Activated CD8-positive, alpha-beta T cell treated with anti-CD3 and anti-CD28 coated beads for 36 hours (primary cell): ENCODE measurements at regions not wholly inside any gene's neighbourhood (a gene's known extent, or its start where the extent isn't known, plus 50 kb on each side); places are given as distances from the start of the nearest gene placed in this dataset.

Source experiments
- ATAC-seq: fragments of 200-7000 bp; cut with Tn5 transposase; one replicate; pipeline ENCODE4 v1.10.0; 2021; ENCODE audit warnings: mild to moderate bottlenecking, moderate library complexity
- CTCF ChIA-PET: fragments of 350-600 bp; sonication (Branson Sonifier 250); formaldehyde crosslinking; loops from one replicate; lab custom pipeline; 2021; ENCODE audit warnings: antibody characterized with exemption; lab: Charles Lee
- POLR2A ChIA-PET: fragments of 350-600 bp; sonication (Branson Sonifier 250); formaldehyde crosslinking; loops from one replicate; lab custom pipeline; 2021; ENCODE audit warnings: antibody characterized with exemption; lab: Charles Lee
- DNase-seq: peaks from one replicate; pipeline ENCODE4 v3.0.0-alpha.2; 2020
- H3K27ac Mint-ChIP-seq: one replicate; pipeline ENCODE4 v1.8.0; 2021; ENCODE audit warnings: mild to moderate bottlenecking, mixed read lengths
- H3K27me3 Mint-ChIP-seq: one replicate; pipeline ENCODE4 v1.8.0; 2021; ENCODE audit warnings: mixed read lengths
- H3K36me3 Mint-ChIP-seq: one replicate; pipeline ENCODE4 v1.8.0; 2021; ENCODE audit warnings: low read depth, mixed read lengths
- H3K4me1 Mint-ChIP-seq: one replicate; pipeline ENCODE4 v1.8.0; 2021; ENCODE audit warnings: low read depth, mixed read lengths
- H3K4me3 Mint-ChIP-seq: one replicate; pipeline ENCODE4 v1.8.0; 2021; ENCODE audit warnings: mild to moderate bottlenecking, moderate library complexity, mixed read lengths
- H3K9me3 Mint-ChIP-seq: one replicate; pipeline ENCODE4 v1.8.0; 2021; ENCODE audit warnings: mixed read lengths
- CTCF ChIP-seq: fragments of 200-600 bp; IDR thresholded peaks from one replicate; pipeline ENCODE4 v1.8.0; 2022; ENCODE audit warnings: antibody characterized with exemption, mild to moderate bottlenecking
- intact Hi-C: fragments of 100-400 bp; cut with micrococcal nuclease; formaldehyde crosslinking; loops from one replicate; pipeline ENCODE4 v1.10.0; 2022

DNA sequence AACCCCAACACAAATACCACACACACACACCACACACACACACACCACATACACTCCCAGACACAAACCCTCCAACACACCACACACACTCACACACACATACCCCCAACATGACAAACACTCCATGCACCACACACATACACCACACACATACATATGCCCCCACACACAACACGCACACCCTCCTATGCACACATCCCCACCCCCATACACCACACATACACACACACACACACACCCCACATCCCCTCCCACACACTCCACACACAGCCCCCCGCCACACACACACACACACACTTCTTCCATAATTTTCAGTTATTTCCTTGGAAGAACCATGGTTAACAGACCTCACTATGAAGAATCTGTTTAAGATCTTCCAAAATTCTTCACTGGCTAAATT, 173.5 kb upstream of the KCNIP4 start:
- H3K9me3 Mint-ChIP-seq = peaks cover 11% of the 10 kb centered on the region

GRCh38 chr4:22115262-22115661, 166.7 kb upstream of the KCNIP4 start:
- no peak overlapping the region for H3K4me3 Mint-ChIP-seq
- H3K4me1 Mint-ChIP-seq = no peaks in the 10 kb centered on the region
- intact Hi-C loops = no loop called here
- no peak for DNase-seq
- ATAC-seq = no peak
- no peak for TF ChIP-seq CTCF
- no peaks in the 10 kb centered on the region for H3K36me3 Mint-ChIP-seq
- H3K27ac Mint-ChIP-seq = no peak overlapping the region
- ChIA-PET CTCF (interaction anchor here (0.9 kb wide), 1 partner anchor 274 kb away, joined by 3 read pairs; no protein-coding TSS in a partner anchor), POLR2A (no interaction called here)
- H3K9me3 Mint-ChIP-seq = no peaks in the 10 kb centered on the region
- no peaks in the 10 kb centered on the region for H3K27me3 Mint-ChIP-seq

More for the DNA sequence above, 173.5 kb upstream of the KCNIP4 start:
- intact Hi-C loops = no loop called here
- POLR2A ChIA-PET = no interaction called here
- Mint-ChIP-seq H3K27me3 (no peaks in the 10 kb centered on the region), H3K4me3 (no peak overlapping the region), H3K27ac (no peak overlapping the region), H3K4me1 (no peaks in the 10 kb centered on the region), H3K36me3 (no peaks in the 10 kb centered on the region)
- TF ChIP-seq CTCF = no peak
- CTCF ChIA-PET = no interaction called here
- DNase-seq (no peak), ATAC-seq (no peak)

- ATAC-seq (no peak), DNase-seq (no peak)
- Mint-ChIP-seq H3K36me3 (no peaks in the 10 kb centered on the region), H3K27me3 (no peaks in the 10 kb centered on the region), H3K9me3 (peaks cover 3% of the 10 kb centered on the region), H3K4me1 (peaks cover 7% of the 10 kb centered on the region), H3K4me3 (no peak overlapping the region), H3K27ac (no peak overlapping the region)
- intact Hi-C loops = no loop called here
- CTCF ChIA-PET = interaction anchor here (1.2 kb wide), 1 partner anchor 13 kb away, joined by 3 read pairs; no protein-coding TSS in a partner anchor
- POLR2A ChIA-PET = no interaction called here
- no peak for TF ChIP-seq CTCF
Measured at GRCh38 chr4:22103768-22104167, 155.2 kb upstream of the KCNIP4 start.

DNA sequence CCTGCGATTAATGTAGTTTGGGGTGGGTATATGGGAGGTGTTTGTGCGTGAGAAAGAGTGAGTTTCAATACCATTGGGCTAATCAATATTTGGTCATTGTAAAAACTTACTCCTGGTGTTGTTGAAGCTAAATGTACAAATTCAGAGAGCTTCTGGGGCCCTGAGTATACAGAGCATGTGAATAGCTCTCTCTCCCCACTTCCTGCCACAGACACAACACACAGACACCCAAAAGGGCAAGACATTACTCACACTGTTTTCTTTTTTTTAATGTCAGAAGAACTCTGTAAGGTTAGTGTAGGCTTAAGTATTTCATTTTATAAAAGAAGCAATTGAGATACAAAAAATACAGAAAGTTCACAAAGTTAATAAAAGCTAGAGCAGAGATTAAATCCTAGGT, 151.3 kb upstream of the KCNIP4 start:
- Mint-ChIP-seq H3K36me3 (no peaks in the 10 kb centered on the region), H3K27me3 (no peaks in the 10 kb centered on the region), H3K4me1 (peaks cover 8% of the 10 kb centered on the region), H3K4me3 (no peak overlapping the region), H3K9me3 (no peaks in the 10 kb centered on the region), H3K27ac (peak overlapping the region; percentile 69)
- peak; percentile 95 for ATAC-seq
- ChIA-PET POLR2A (no interaction called here), CTCF (no interaction called here)
- TF ChIP-seq CTCF = no peak
- intact Hi-C loops = no loop called here
- peak; percentile 32 for DNase-seq

DNA sequence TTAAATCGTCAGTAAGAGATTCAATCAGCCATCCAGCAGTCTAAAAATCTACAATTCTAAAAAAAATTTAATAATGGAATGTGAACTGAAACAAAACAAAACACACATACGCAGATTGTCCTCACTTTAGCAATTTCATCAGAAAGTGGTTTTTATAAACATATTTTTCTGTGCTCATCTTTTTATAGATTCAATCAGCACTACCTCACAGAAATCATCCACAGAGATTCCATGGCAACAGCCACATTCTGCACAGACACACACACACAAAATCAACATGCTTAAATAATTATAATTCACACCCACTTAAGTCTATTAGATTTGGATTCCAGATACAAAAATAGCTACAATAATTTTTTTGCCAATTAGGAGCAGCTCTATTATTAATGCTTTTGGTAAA, 149.0 kb upstream of the KCNIP4 start:
- H3K27ac Mint-ChIP-seq = no peak overlapping the region

More for the DNA sequence above, 149.0 kb upstream of the KCNIP4 start:
- no peak overlapping the region for H3K4me3 Mint-ChIP-seq
- H3K36me3 Mint-ChIP-seq = no peaks in the 10 kb centered on the region
- no peaks in the 10 kb centered on the region for H3K27me3 Mint-ChIP-seq
- DNase-seq = no peak
- no peak for ATAC-seq
- peaks cover 8% of the 10 kb centered on the region for H3K4me1 Mint-ChIP-seq
- ChIA-PET POLR2A (no interaction called here), CTCF (interaction anchor here (1.2 kb wide), 1 partner anchor 308 kb away, joined by 3 read pairs; no protein-coding TSS in a partner anchor)
- TF ChIP-seq CTCF = no peak
- H3K9me3 Mint-ChIP-seq = no peaks in the 10 kb centered on the region
- intact Hi-C loops = no loop called here
